HG03565 (cell line): ENCODE measurements at regions not wholly inside any gene's neighbourhood (a gene's known extent, or its start where the extent isn't known, plus 50 kb on each side); places are given as distances from the start of the nearest gene placed in this dataset.
A peak's percentile ranks its signal among the peaks of the same experiment; 100 is the strongest.
"Not testable (repeated sequence)": the region's sequence is repeated elsewhere in the genome, so short reads cannot be mapped to it uniquely, and the experiment has no call there.

Experiments
- ATAC-seq: cut with Tn5 transposase; IDR thresholded peaks from one replicate; pipeline ENCODE4 v1.9.1; 2021; ENCODE audit warnings: mild to moderate bottlenecking, moderate library complexity; ENCODE audit not compliant: unreplicated experiment

- no peak for ATAC-seq
Observed at GRCh38 chr6:27178860-27179259, 68.6 kb upstream of the PRSS16 start.

GRCh38 chr6:27183060-27183832 is 64.3 kb upstream of the PRSS16 start:
- ATAC-seq = no peak

GRCh38 chr6:27187231-27188060 is 60.1 kb upstream of the PRSS16 start:
- ATAC-seq = no peak

- ATAC-seq = peak; percentile 63
Observed at GRCh38 chr6:27188061-27188884, 59.2 kb upstream of the PRSS16 start.

- peak; percentile 71 for ATAC-seq
Observed at GRCh38 chr6:27188885-27189418, 58.5 kb upstream of the PRSS16 start.

- no peak for ATAC-seq
Observed at GRCh38 chr6:27190126-27190525, 57.4 kb upstream of the PRSS16 start.

GRCh38 chr6:27194453-27194852 is 53.0 kb upstream of the PRSS16 start:
- not testable (repeated sequence) for ATAC-seq

GRCh38 chr6:27195547-27195946 is 52.0 kb upstream of the PRSS16 start:
- not testable (repeated sequence) for ATAC-seq
